Limb (tissue), 2 donors: ENCODE measurements at regions not wholly inside any gene's neighbourhood (a gene's known extent, or its start where the extent isn't known, plus 50 kb on each side); places are given as distances from the start of the nearest gene placed in this dataset.
"Not testable (repeated sequence)": the region's sequence is repeated elsewhere in the genome, so short reads cannot be mapped to it uniquely, and the experiment has no call there.

Experiments used
- DNase-seq, 2 donors: peaks; one replicate each; pipeline ENCODE4 v3.0.0-alpha.2; 2016; ENCODE audit errors: extremely low spot score in 2 of 2

- no peak for DNase-seq
These were observed 151.0 kb downstream of the MREG start for GRCh38 chr2:215862351-215862771.

GRCh38 chr2:215861607-215862350 lies 151.6 kb downstream of the MREG start:
- no peak for DNase-seq

GRCh38 chr2:215856080-215856479 lies 157.3 kb downstream of the MREG start:
- DNase-seq, result no peak

- DNase-seq, result not testable (repeated sequence)
These were observed 158.0 kb downstream of the MREG start for GRCh38 chr2:215855308-215855707.

GRCh38 chr2:215854008-215854407 lies 159.3 kb downstream of the MREG start:
- DNase-seq, result no peak

GRCh38 chr2:215851696-215852095 lies 161.7 kb downstream of the MREG start:
- DNase-seq, result no peak

- DNase-seq, result no peak
These were observed 162.3 kb downstream of the MREG start for GRCh38 chr2:215851082-215851481.

- DNase-seq, result no peak
These were observed 163.0 kb downstream of the MREG start for GRCh38 chr2:215850380-215850779.

GRCh38 chr2:215849771-215850170 lies 163.6 kb downstream of the MREG start:
- no peak for DNase-seq

GRCh38 chr2:215848698-215849097 lies 164.7 kb downstream of the MREG start:
- no peak for DNase-seq

GRCh38 chr2:215848146-215848545 lies 165.2 kb downstream of the MREG start:
- DNase-seq, result no peak

- DNase-seq, result no peak
These were observed 165.6 kb downstream of the MREG start for GRCh38 chr2:215847718-215848117.

- DNase-seq, result no peak
These were observed 166.3 kb downstream of the MREG start for GRCh38 chr2:215847056-215847455.

GRCh38 chr2:215845839-215846586 lies 167.3 kb downstream of the MREG start:
- DNase-seq, result no peak

GRCh38 chr2:215843579-215843978 lies 169.8 kb downstream of the MREG start:
- no peak for DNase-seq

GRCh38 chr2:215841175-215841816 lies 172.1 kb downstream of the MREG start:
- no peak for DNase-seq

- DNase-seq, result no peak
These were observed 173.5 kb downstream of the MREG start for GRCh38 chr2:215839816-215840215.

GRCh38 chr2:215839309-215839708 lies 174.0 kb downstream of the MREG start:
- no peak for DNase-seq

- no peak for DNase-seq
These were observed 176.5 kb downstream of the MREG start for GRCh38 chr2:215836881-215837280.

GRCh38 chr2:215835657-215836056 lies 177.7 kb downstream of the MREG start:
- no peak for DNase-seq

- no peak for DNase-seq
These were observed 178.1 kb downstream of the MREG start for GRCh38 chr2:215835231-215835630.

GRCh38 chr2:215833531-215834162 lies 179.7 kb downstream of the MREG start:
- no peak for DNase-seq
